Testis (tissue), 2 donors: ENCODE measurements at regions not wholly inside any gene's neighbourhood (a gene's known extent, or its start where the extent isn't known, plus 50 kb on each side); places are given as distances from the start of the nearest gene placed in this dataset.

Experiments
- CTCF ChIP-seq, 3 experiments: fragments of 450-650 bp in 2 of 3; fragments of 200-600 bp in 1 of 3; sonication (generic) in 1 of 3; IDR thresholded peaks; one replicate each; pipeline ENCODE4 v1.5.1; 2016 to 2019; ENCODE audit warnings: antibody characterized with exemption in 3 of 3, mild to moderate bottlenecking in 2 of 3, moderate library complexity in 1 of 3
- POLR2A ChIP-seq: fragments of 450-650 bp; IDR thresholded peaks from one replicate; pipeline ENCODE4 v1.6.1; 2017; ENCODE audit warnings: antibody characterized with exemption, mild to moderate bottlenecking, moderate library complexity

- TF ChIP-seq CTCF (IDR thresholded peaks at IDR 0.05) (no peak), POLR2A (no peak)
Observed at GRCh38 chr2:59570818-59571217, 982.6 kb downstream of the BCL11A start.
